T-helper 1 cell treated with Interleukin-12 subunit alpha and Interleukin-12 subunit beta and Interleukin-4 antibody, amounts not matched to agents 30 ng/mL and 1 ng/mL, for 36 hours (primary cell): ENCODE measurements at regions not wholly inside any gene's neighbourhood (a gene's known extent, or its start where the extent isn't known, plus 50 kb on each side); places are given as distances from the start of the nearest gene placed in this dataset.

Experiments
- intact Hi-C: fragments of 100-400 bp; cut with micrococcal nuclease; formaldehyde crosslinking; loops from one replicate; pipeline ENCODE4 v1.15.1; 2024

GRCh38 chr2:122105171-122105876 is 349.9 kb downstream of the TSN start:
- intact Hi-C loops, result no loop called here

GRCh38 chr2:122105877-122106206 is 350.4 kb downstream of the TSN start:
- intact Hi-C loops, result no loop called here

GRCh38 chr2:122108186-122108585 is 352.7 kb downstream of the TSN start:
- intact Hi-C loops, result no loop called here

- intact Hi-C loops, result no loop called here
Observed at GRCh38 chr2:122112216-122113005, 357.0 kb downstream of the TSN start.

GRCh38 chr2:122114421-122114820 is 359.0 kb downstream of the TSN start:
- intact Hi-C loops, result no loop called here

- intact Hi-C loops, result no loop called here
Observed at GRCh38 chr2:122117371-122117770, 361.9 kb downstream of the TSN start.

GRCh38 chr2:122129399-122129798 is 373.9 kb downstream of the TSN start:
- intact Hi-C loops, result no loop called here

- intact Hi-C loops, result no loop called here
Observed at GRCh38 chr2:122132147-122132691, 376.8 kb downstream of the TSN start.

- intact Hi-C loops, result no loop called here
Observed at GRCh38 chr2:122135021-122135937, 379.8 kb downstream of the TSN start.

- intact Hi-C loops, result no loop called here
Observed at GRCh38 chr2:122136056-122136455, 380.6 kb downstream of the TSN start.

- intact Hi-C loops, result no loop called here
Observed at GRCh38 chr2:122138561-122138960, 383.1 kb downstream of the TSN start.

GRCh38 chr2:122139739-122140420 is 384.4 kb downstream of the TSN start:
- intact Hi-C loops, result no loop called here

GRCh38 chr2:122144884-122145283 is 389.4 kb downstream of the TSN start:
- intact Hi-C loops, result no loop called here

GRCh38 chr2:122145856-122146255 is 390.4 kb downstream of the TSN start:
- intact Hi-C loops, result no loop called here

GRCh38 chr2:122148128-122148767 is 392.8 kb downstream of the TSN start:
- intact Hi-C loops, result no loop called here

- intact Hi-C loops, result no loop called here
Observed at GRCh38 chr2:122150524-122151280, 395.3 kb downstream of the TSN start.

- intact Hi-C loops, result no loop called here
Observed at GRCh38 chr2:122152571-122152970, 397.1 kb downstream of the TSN start.

GRCh38 chr2:122156176-122156890 is 400.9 kb downstream of the TSN start:
- intact Hi-C loops, result no loop called here

- intact Hi-C loops, result no loop called here
Observed at GRCh38 chr2:122157158-122157557, 401.7 kb downstream of the TSN start.
